Testis (tissue), 2 donors: ENCODE measurements at regions not wholly inside any gene's neighbourhood (a gene's known extent, or its start where the extent isn't known, plus 50 kb on each side); places are given as distances from the start of the nearest gene placed in this dataset.

ENCODE experiments used
- DNase-seq: peaks from one replicate; pipeline ENCODE4 v3.0.0-alpha.2; 2019
- H3K27ac ChIP-seq, 2 donors: fragments of 200-600 bp; sonication (generic); one replicate each; pipeline ENCODE4 v1.5.1; 2019
- H3K27me3 ChIP-seq: fragments of 200-600 bp; sonication (generic); one replicate; pipeline ENCODE4 v1.5.1; 2019
- H3K36me3 ChIP-seq: fragments of 200-600 bp; sonication (generic); one replicate; pipeline ENCODE4 v1.5.1; 2017; ENCODE audit warnings: low read depth; ENCODE audit errors: missing control alignments
- H3K4me1 ChIP-seq: fragments of 200-600 bp; sonication (generic); one replicate; pipeline ENCODE4 v1.5.1; 2019
- H3K4me3 ChIP-seq, 2 donors: fragments of 200-600 bp; sonication (generic); one replicate each; pipeline ENCODE4 v1.5.1; 2017 to 2019
- H3K9me3 ChIP-seq: fragments of 200-600 bp; sonication (generic); one replicate; pipeline ENCODE4 v1.5.1; 2017
- POLR2A ChIP-seq: fragments of 450-650 bp; IDR thresholded peaks from one replicate; pipeline ENCODE4 v1.6.1; 2017; ENCODE audit warnings: antibody characterized with exemption, mild to moderate bottlenecking, moderate library complexity
- WGBS, 2 donors: methylation state at CpG; one replicate each; pipeline ENCODE4 v1.1.5; 2018; 5-methylcytosine and 5-hydroxymethylcytosine counted together
- intact Hi-C: fragments of 100-400 bp; cut with DNase I; formaldehyde crosslinking; loops from one replicate; pipeline ENCODE4 v1.15.1; 2023; ENCODE audit warnings: low total_unique reads
- TF ChIP-seq, protein P1 (sequence below), 3 experiments: fragments of 450-650 bp in 2 of 3; fragments of 200-600 bp in 1 of 3; sonication (generic) in 1 of 3; IDR thresholded peaks; one replicate each; pipeline ENCODE4 v1.5.1; 2016 to 2019; ENCODE audit warnings: antibody characterized with exemption in 3 of 3, mild to moderate bottlenecking in 2 of 3, moderate library complexity in 1 of 3

DNA sequence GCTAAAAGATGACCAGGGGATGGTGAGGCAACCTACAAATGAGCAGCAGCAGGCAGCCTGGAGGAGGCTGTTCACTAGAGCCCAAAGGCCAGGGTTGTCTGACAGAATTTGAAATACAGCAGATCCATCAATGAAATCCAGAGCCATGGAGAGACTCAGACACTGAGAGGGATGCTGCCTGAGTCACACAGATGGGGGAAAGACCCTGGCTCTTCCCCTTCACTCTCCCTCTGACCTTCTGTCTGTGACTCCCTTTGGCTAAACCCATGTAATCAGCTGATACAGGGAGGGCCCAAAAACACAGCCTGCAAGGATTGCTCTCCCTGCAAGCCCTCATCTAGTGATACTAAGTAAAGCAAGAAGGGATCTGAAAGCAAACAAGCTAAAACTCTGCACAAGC, 166.5 kb upstream of the SPOPL start:
- DNase-seq = no peak
- Histone ChIP-seq H3K4me3 (no peak overlapping the region), H3K9me3 (no peaks in the 10 kb centered on the region), H3K36me3 (no peaks in the 10 kb centered on the region), H3K4me1 (no peaks in the 10 kb centered on the region), H3K27ac (no peak overlapping the region), H3K27me3 (no peaks in the 10 kb centered on the region)
- TF ChIP-seq, protein P1, sequence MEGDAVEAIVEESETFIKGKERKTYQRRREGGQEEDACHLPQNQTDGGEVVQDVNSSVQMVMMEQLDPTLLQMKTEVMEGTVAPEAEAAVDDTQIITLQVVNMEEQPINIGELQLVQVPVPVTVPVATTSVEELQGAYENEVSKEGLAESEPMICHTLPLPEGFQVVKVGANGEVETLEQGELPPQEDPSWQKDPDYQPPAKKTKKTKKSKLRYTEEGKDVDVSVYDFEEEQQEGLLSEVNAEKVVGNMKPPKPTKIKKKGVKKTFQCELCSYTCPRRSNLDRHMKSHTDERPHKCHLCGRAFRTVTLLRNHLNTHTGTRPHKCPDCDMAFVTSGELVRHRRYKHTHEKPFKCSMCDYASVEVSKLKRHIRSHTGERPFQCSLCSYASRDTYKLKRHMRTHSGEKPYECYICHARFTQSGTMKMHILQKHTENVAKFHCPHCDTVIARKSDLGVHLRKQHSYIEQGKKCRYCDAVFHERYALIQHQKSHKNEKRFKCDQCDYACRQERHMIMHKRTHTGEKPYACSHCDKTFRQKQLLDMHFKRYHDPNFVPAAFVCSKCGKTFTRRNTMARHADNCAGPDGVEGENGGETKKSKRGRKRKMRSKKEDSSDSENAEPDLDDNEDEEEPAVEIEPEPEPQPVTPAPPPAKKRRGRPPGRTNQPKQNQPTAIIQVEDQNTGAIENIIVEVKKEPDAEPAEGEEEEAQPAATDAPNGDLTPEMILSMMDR (IDR thresholded peaks at IDR 0.05) = no peak
- no peak for TF ChIP-seq POLR2A
- intact Hi-C loops = no loop called here

DNA sequence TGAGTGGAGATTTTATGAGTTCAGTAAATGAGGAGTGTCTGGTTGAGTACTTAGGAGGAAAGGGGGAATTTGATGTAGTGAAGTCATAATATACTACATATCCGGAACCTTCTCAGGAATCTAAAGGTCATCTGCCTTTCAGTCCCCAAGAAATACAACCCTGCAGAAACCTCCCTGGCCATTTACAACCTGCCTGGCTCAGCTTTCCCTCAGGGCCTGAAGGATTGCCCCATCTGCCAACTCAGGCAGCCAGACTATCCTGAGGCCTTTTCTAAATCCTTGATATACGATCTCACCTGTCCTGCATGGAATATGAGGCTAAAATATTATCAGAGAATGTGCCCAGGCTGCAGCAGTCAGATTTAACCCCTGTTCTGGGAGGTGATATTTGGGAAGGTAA, 165.4 kb upstream of the SPOPL start:
- no peaks in the 10 kb centered on the region for H3K27me3 ChIP-seq
- intact Hi-C loops = no loop called here
- H3K4me1 ChIP-seq = no peaks in the 10 kb centered on the region
- no peak for TF ChIP-seq POLR2A
- TF ChIP-seq, protein P1 (IDR thresholded peaks at IDR 0.05) = no peak
- no peak for DNase-seq
- H3K4me3 ChIP-seq = no peak overlapping the region
- H3K27ac ChIP-seq = no peak overlapping the region
- WGBS, 2 donors = 98 to 100% methylated on average over 2 of the region's 2 CpGs
- no peaks in the 10 kb centered on the region for H3K9me3 ChIP-seq
- H3K36me3 ChIP-seq = no peaks in the 10 kb centered on the region

DNA sequence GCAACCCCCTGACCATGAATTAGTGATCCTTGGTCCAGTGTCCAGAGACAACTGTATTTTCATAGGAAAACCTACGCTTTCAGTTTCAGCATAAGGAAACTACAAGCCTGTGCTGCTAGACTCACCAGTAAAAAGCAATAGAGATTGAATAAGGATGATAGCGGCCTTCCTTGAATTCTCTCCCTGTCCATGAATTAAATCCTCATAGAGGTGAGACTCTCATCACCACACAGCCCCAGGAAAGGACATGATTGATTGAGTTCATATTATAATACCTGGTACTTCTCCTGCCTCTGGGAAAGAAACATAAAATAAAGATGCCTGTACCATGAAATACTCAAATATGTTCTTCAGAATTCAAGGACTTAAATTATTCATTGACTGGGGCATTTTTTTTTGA, 146.3 kb upstream of the SPOPL start:
- Histone ChIP-seq H3K4me3 (no peak overlapping the region), H3K4me1 (no peaks in the 10 kb centered on the region), H3K9me3 (no peaks in the 10 kb centered on the region), H3K27me3 (no peaks in the 10 kb centered on the region), H3K36me3 (no peaks in the 10 kb centered on the region), H3K27ac (no peak overlapping the region)
- 93 to 96% methylated on average over 2 of the region's 2 CpGs for WGBS, 2 donors
- no peak for DNase-seq
- TF ChIP-seq, protein P1 (IDR thresholded peaks at IDR 0.05) = no peak
- TF ChIP-seq POLR2A = no peak
- intact Hi-C loops = no loop called here

DNA sequence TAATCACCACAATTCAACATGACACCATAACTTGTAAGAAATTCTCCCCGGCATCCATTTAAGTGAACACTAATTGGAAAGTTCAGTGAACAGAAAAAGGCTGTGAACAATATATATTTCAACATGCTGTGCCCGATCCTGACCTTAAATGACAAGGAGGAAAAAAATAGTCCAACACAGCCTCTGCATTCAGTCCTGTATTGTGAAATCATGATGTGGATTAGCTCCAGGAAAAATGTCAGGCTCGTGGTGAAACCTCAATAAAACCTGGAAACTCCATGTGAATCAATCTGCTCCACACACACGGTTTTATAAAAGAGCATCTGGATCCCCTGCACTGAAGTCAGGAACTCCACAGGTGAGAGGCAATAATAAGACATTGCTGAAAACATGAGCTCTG, 145.4 kb upstream of the SPOPL start:
- Histone ChIP-seq H3K4me1 (no peaks in the 10 kb centered on the region), H3K9me3 (no peaks in the 10 kb centered on the region), H3K4me3 (no peak overlapping the region), H3K27ac (no peak overlapping the region), H3K27me3 (no peaks in the 10 kb centered on the region), H3K36me3 (no peaks in the 10 kb centered on the region)
- no peak for DNase-seq
- WGBS, 2 donors = 40 to 41% methylated on average over 4 of the region's 4 CpGs
- TF ChIP-seq, protein P1 (IDR thresholded peaks at IDR 0.05) = no peak
- TF ChIP-seq POLR2A = no peak
- intact Hi-C loops = no loop called here

DNA sequence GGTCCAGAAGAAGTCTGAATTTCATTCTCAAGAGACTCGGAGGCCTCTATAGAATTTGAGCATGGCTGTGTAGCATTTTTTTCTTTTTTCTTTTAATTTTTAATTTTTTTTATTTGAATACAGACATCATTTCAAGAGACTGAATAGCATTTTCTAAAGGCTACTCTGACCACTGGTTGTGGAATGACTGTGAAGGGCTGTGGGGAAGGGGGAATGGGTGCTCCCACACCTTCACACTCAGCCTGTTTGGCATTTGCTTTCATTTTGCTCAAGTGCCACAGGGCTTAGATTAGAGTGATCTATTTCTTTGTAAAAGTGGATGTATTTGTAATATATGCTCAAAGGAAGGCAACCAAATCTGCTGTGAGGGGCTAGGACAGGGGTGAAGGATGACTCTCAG, 142.0 kb upstream of the SPOPL start:
- intact Hi-C loops = no loop called here
- no peak overlapping the region for H3K4me3 ChIP-seq
- TF ChIP-seq, protein P1 (IDR thresholded peaks at IDR 0.05) = no peak
- no peak for TF ChIP-seq POLR2A
- DNase-seq = no peak
- H3K27ac ChIP-seq = no peak overlapping the region
- H3K9me3 ChIP-seq = no peaks in the 10 kb centered on the region
- no peaks in the 10 kb centered on the region for H3K27me3 ChIP-seq
- no peaks in the 10 kb centered on the region for H3K36me3 ChIP-seq
- H3K4me1 ChIP-seq = no peaks in the 10 kb centered on the region
- WGBS, 2 donors = 92 to 98% methylated on average over 1 of the region's 1 CpG
